Left lung (tissue), 4 donors: ENCODE measurements at regions not wholly inside any gene's neighbourhood (a gene's known extent, or its start where the extent isn't known, plus 50 kb on each side); places are given as distances from the start of the nearest gene placed in this dataset.
A peak's percentile ranks its signal among the peaks of the same experiment; 100 is the strongest.

Experiments used
- ATAC-seq: fragments of 200-7000 bp; cut with Tn5 transposase; one replicate; pipeline ENCODE4 v1.9.1; 2020; ENCODE audit warnings: moderate library complexity
- DNase-seq, 4 donors: peaks; one replicate each; pipeline ENCODE4 v3.0.0-alpha.2; 2013 to 2020
- H3K27ac ChIP-seq, 2 donors: fragments of 200-600 bp; sonication (generic) in 1 of 2; one replicate each; pipeline versions ENCODE4 v1.5.0 to v1.8.0; 2020 to 2021
- H3K27me3 ChIP-seq, 2 donors: fragments of 200-600 bp; sonication (generic) in 1 of 2; one replicate each; pipeline versions ENCODE4 v1.5.0 to v1.8.0; 2020 to 2021
- H3K36me3 ChIP-seq, 2 donors: fragments of 200-600 bp; sonication (generic) in 1 of 2; one replicate each; pipeline versions ENCODE4 v1.5.0 to v1.8.0; 2020 to 2021
- H3K4me1 ChIP-seq, 2 donors: fragments of 200-600 bp; one replicate each; pipeline ENCODE4 v1.8.0; 2021
- H3K4me3 ChIP-seq, 2 donors: fragments of 200-600 bp; sonication (generic) in 1 of 2; one replicate each; pipeline versions ENCODE4 v1.5.0 to v1.8.0; 2020 to 2021; ENCODE audit warnings: mild to moderate bottlenecking in 1 of 2
- H3K9me3 ChIP-seq, 2 donors: fragments of 200-600 bp; sonication (generic) in 1 of 2; one replicate each; pipeline versions ENCODE4 v1.5.0 to v1.8.0; 2020 to 2021
- intact Hi-C, 2 donors: fragments of 100-400 bp; cut with DNase I; formaldehyde crosslinking; loops; one replicate each; pipeline versions ENCODE4 v1.11.2 to v1.14.2; 2022
- TF ChIP-seq, protein P1 (sequence below), 2 donors: fragments of 200-600 bp; sonication (generic) in 1 of 2; IDR thresholded peaks; one replicate each; pipeline versions ENCODE4 v1.5.0 to v1.8.0; 2021; ENCODE audit warnings: antibody characterized with exemption in 2 of 2
- donor health status: DM: no; HTN: yes; CAD: no.
- donor health status: DM: no; HTN: no; CAD: no.

DNA sequence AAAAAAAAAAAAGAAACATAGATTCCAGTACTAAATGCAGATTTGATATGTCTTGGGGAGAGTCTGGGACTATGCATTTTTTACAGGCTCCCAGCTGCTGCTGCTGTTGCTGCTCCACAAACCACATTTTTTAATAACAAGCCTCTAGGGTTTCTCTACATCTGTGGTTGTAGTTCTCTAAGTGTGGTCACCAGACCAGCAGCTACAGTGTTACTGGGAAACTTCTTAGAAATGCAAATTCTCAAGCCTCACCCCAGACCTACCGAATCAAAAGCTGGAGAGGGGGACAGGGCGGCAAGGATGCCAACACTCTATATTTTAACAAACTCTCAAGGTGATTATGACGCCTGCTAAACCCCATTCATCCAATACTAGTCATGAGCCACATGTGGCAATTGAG is 293.4 kb upstream of the PTGER4 start:
- intact Hi-C loops, result no loop called here
- no peaks in the 10 kb centered on the region for H3K27me3 ChIP-seq
- H3K4me1 ChIP-seq, result peaks cover 5 to 50% of the 10 kb centered on the region in 2 donors
- H3K4me3 ChIP-seq, result no peak overlapping the region
- DNase-seq, result no peak
- no peaks in the 10 kb centered on the region for H3K9me3 ChIP-seq
- H3K36me3 ChIP-seq, result no peaks in the 10 kb centered on the region
- TF ChIP-seq, protein P1, sequence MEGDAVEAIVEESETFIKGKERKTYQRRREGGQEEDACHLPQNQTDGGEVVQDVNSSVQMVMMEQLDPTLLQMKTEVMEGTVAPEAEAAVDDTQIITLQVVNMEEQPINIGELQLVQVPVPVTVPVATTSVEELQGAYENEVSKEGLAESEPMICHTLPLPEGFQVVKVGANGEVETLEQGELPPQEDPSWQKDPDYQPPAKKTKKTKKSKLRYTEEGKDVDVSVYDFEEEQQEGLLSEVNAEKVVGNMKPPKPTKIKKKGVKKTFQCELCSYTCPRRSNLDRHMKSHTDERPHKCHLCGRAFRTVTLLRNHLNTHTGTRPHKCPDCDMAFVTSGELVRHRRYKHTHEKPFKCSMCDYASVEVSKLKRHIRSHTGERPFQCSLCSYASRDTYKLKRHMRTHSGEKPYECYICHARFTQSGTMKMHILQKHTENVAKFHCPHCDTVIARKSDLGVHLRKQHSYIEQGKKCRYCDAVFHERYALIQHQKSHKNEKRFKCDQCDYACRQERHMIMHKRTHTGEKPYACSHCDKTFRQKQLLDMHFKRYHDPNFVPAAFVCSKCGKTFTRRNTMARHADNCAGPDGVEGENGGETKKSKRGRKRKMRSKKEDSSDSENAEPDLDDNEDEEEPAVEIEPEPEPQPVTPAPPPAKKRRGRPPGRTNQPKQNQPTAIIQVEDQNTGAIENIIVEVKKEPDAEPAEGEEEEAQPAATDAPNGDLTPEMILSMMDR (IDR thresholded peaks at IDR 0.05), result no peak
- no peak for ATAC-seq
- peak overlapping the region in 1 of 2 donors; percentile 86 for H3K27ac ChIP-seq

DNA sequence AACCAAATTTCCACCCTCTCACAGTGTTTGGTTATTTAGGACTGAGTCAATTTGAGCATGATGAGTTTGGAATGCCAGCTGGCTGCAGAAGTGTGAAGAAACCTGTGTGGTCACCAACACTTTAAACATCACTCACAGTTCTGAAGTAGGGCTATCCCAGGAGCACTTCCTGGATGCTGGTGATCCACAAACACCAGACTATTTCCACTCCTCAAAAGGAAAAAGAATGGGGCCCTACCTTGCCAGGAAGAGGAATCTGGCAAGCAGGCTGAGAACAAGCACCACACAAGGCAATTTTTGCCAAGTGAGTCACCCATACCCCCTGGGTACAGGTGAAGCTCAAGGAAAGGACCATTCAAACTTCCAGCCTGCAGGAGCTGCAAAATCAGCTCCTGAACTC is 294.2 kb upstream of the PTGER4 start:
- Histone ChIP-seq H3K4me1 (peaks cover 5 to 44% of the 10 kb centered on the region in 2 donors), H3K36me3 (no peaks in the 10 kb centered on the region), H3K27ac (peak overlapping the region in 1 of 2 donors; percentile 86), H3K4me3 (no peak overlapping the region), H3K27me3 (no peaks in the 10 kb centered on the region), H3K9me3 (no peaks in the 10 kb centered on the region)
- TF ChIP-seq, protein P1 (IDR thresholded peaks at IDR 0.05), result no peak
- intact Hi-C loops, result no loop called here
- ATAC-seq, result peak; percentile 43
- no peak for DNase-seq

DNA sequence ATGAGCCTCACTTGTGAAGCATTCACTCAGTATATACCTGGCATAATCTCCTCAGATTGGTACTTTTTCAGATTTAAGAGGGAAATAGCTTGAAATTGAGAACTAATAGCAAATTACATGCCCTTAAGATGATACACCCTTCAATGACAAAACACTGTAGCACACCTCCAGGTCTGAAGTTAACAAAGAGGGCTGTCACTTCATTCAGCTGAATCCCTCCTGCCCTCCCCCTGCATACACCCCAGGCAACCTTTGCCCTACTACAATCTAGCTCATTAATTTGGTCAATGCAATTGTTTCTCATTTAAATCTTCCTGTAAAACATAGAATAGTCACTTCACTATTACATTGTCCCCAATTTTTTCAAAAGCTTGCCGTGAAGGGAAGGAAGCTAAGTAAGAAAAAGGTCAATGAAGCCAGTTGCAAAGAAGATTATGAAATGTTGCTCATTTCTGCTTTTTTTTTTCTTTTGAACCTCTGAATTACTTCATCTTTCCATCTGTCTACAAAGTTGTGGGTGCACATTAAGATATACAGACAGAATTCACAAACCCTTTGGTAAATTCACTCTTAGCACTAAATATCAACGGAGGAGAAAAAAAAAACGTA is 294.8 kb upstream of the PTGER4 start:
- H3K27me3 ChIP-seq, result no peaks in the 10 kb centered on the region
- no peaks in the 10 kb centered on the region for H3K36me3 ChIP-seq
- H3K4me3 ChIP-seq, result no peak overlapping the region
- TF ChIP-seq, protein P1 (IDR thresholded peaks at IDR 0.05), result no peak
- peaks cover 5 to 44% of the 10 kb centered on the region in 2 donors for H3K4me1 ChIP-seq
- H3K9me3 ChIP-seq, result no peaks in the 10 kb centered on the region
- ATAC-seq (no peak), DNase-seq (no peak)
- H3K27ac ChIP-seq, result peak overlapping the region in 1 of 2 donors; percentile 86
- intact Hi-C loops, result no loop called here

DNA sequence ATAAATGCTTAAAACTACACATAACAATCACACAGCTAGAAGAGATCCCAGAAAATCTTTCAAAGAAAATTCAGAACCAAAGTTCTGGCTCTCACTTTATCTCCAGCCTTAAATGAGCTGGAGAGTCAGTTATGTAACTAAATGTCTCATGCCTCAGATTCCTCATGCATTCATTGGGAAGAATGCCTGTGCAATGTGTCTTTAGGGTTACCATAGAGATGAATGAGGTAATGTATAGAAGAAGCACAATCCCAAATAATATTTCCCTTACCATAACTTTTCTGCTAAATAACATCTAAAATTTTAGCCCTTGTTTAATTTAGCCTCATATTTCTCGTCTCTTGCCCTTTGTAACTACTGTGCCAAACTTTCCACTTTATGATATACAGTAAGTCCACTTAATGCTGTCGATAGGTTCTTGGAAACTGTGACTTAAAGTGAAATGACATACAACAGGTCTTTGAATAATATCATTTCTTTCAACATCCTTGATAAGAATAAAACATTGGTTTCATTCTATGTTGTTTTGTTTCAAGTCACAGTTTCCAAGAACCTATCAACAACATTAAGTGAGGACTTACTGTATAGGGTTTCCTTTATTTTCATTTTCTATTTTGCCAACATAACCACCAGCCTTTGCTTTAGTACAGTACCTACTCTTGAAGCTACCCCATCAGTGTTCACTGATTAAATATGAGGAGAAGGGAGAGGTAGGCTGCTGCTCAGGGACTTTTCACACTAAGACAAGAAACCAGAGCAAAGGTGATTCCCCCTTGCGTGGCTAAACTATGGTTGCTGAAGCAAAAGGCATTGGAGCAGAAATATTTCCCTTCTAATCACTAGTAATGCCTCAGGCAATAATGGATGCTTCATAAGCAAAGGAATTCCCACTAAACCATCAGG is 295.7 kb upstream of the PTGER4 start:
- H3K4me1 ChIP-seq, result peaks cover 5 to 45% of the 10 kb centered on the region in 2 donors
- DNase-seq (no peak), ATAC-seq (no peak)
- TF ChIP-seq, protein P1 (IDR thresholded peaks at IDR 0.05), result no peak
- no peaks in the 10 kb centered on the region for H3K36me3 ChIP-seq
- H3K27ac ChIP-seq, result peak overlapping the region in 1 of 2 donors; percentile 86
- no peak overlapping the region for H3K4me3 ChIP-seq
- intact Hi-C loops, result no loop called here
- H3K27me3 ChIP-seq, result no peaks in the 10 kb centered on the region
- H3K9me3 ChIP-seq, result no peaks in the 10 kb centered on the region

DNA sequence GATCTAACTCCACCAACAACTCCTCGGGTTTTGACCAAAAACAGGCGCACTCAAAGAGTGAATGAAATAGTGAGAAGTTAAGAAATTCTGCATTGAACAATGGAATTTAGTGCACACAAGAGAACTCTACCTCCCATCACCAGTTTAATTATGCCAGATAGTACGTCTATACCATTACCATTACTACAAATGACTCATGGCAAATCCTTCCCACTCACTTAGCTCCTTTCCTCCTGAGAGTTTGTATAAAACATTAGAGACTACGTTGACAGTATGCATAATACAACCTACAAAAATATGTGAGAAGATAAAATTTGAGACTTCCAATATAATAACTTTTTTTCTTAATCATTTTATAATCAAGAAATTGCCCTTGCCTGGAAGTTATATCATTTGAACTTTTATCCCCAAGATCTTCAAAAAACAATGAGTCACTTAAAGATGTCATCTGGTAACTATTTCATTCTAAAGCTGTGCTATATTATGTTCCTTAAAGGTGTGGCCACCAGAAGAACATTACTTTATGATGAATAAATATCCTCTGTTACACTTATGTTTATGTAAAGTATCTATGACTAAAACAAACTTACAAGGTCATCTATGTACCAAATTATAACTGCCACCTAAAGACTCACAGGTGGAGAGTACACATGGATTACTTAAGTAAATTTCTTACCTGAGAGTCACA is 297.9 kb upstream of the PTGER4 start:
- no peaks in the 10 kb centered on the region for H3K27me3 ChIP-seq
- no peak overlapping the region for H3K4me3 ChIP-seq
- no peak for ATAC-seq
- H3K4me1 ChIP-seq, result peaks cover 5 to 51% of the 10 kb centered on the region in 2 donors
- no peaks in the 10 kb centered on the region for H3K9me3 ChIP-seq
- no peak for DNase-seq
- no peak overlapping the region for H3K27ac ChIP-seq
- H3K36me3 ChIP-seq, result no peaks in the 10 kb centered on the region
- intact Hi-C loops, result no loop called here
- TF ChIP-seq, protein P1 (IDR thresholded peaks at IDR 0.05), result no peak
